Transverse colon (tissue), 4 donors: ENCODE measurements at regions not wholly inside any gene's neighbourhood (a gene's known extent, or its start where the extent isn't known, plus 50 kb on each side); places are given as distances from the start of the nearest gene placed in this dataset.

ENCODE experiments used
- EP300 ChIP-seq: sonication (generic); formaldehyde crosslinking; IDR thresholded peaks from one replicate; pipeline ENCODE4 v1.6.1; 2017; ENCODE audit warnings: antibody characterized with exemption, low read depth
- POLR2A ChIP-seq: fragments of 450-650 bp; IDR thresholded peaks from one replicate; pipeline ENCODE4 v1.6.1; 2016; ENCODE audit warnings: antibody characterized with exemption, mild to moderate bottlenecking, moderate library complexity
- POLR2AphosphoS5 ChIP-seq, 3 donors: sonication (generic); formaldehyde crosslinking; IDR thresholded peaks; one replicate each; pipeline ENCODE4 v1.6.1; 2016; ENCODE audit warnings: antibody characterized with exemption in 3 of 3
- TF ChIP-seq, protein P1 (sequence below), 5 experiments: fragments of 200-600 bp in 3 of 5; fragments of 450-650 bp in 2 of 5; sonication (generic) in 3 of 5; IDR thresholded peaks; 1 replicate in 2 of 5; 2 replicates in 3 of 5; pipeline ENCODE4 v1.5.1; 2016 to 2017; ENCODE audit warnings: antibody characterized with exemption in 5 of 5, inconsistent platforms in 3 of 5, mild to moderate bottlenecking in 2 of 5, moderate library complexity in 1 of 5

DNA sequence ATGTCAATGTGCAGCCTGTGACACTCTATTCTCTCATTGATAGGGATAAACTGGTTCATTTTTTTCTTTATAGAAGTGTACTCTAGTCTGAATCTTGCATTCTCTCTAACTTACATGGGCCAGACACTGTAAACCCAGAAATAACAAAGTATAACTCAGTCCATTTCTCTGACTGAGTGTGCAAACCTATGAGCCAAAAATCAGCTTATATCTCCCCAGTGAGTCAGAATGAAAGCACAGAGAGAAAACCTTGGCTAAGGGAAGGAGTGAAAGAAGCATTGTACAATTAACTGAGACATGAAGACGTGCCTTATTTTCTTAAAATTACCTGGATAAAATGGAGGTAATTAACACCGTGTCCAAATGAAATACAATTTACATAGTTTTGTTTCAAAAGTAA, 436.9 kb upstream of the IMPG1 start:
- TF ChIP-seq, protein P1, sequence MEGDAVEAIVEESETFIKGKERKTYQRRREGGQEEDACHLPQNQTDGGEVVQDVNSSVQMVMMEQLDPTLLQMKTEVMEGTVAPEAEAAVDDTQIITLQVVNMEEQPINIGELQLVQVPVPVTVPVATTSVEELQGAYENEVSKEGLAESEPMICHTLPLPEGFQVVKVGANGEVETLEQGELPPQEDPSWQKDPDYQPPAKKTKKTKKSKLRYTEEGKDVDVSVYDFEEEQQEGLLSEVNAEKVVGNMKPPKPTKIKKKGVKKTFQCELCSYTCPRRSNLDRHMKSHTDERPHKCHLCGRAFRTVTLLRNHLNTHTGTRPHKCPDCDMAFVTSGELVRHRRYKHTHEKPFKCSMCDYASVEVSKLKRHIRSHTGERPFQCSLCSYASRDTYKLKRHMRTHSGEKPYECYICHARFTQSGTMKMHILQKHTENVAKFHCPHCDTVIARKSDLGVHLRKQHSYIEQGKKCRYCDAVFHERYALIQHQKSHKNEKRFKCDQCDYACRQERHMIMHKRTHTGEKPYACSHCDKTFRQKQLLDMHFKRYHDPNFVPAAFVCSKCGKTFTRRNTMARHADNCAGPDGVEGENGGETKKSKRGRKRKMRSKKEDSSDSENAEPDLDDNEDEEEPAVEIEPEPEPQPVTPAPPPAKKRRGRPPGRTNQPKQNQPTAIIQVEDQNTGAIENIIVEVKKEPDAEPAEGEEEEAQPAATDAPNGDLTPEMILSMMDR (IDR thresholded peaks at IDR 0.05), result no peak
- TF ChIP-seq EP300 (no peak), POLR2AphosphoS5 (IDR thresholded peaks at IDR 0.05) (no peak), POLR2A (no peak)
